ENCODE measurements at regions not wholly inside any gene's neighbourhood (a gene's known extent, or its start where the extent isn't known, plus 50 kb on each side); places are given as distances from the start of the nearest gene placed in this dataset.
A peak's percentile ranks its signal among the peaks of the same experiment; 100 is the strongest.

GRCh38 chr10:113379091-113379490 lies 173.8 kb upstream of the HABP2 start:
- DNase-seq = no peak

GRCh38 chr10:113381416-113381815 lies 171.4 kb upstream of the HABP2 start:
- DNase-seq = no peak

GRCh38 chr10:113381981-113382509 lies 170.8 kb upstream of the HABP2 start:
- no peak for DNase-seq

GRCh38 chr10:113382691-113383090 lies 170.2 kb upstream of the HABP2 start:
- no peak for DNase-seq

GRCh38 chr10:113384181-113384580 lies 168.7 kb upstream of the HABP2 start:
- DNase-seq = no peak

- peak; percentile 16 to 64 for DNase-seq
These were observed 167.5 kb upstream of the HABP2 start for GRCh38 chr10:113385021-113385999.

- no peak for DNase-seq
These were observed 166.8 kb upstream of the HABP2 start for GRCh38 chr10:113386005-113386404.

GRCh38 chr10:113389969-113390368 lies 162.9 kb upstream of the HABP2 start:
- DNase-seq = no peak

GRCh38 chr10:113390896-113391295 lies 162.0 kb upstream of the HABP2 start:
- no peak for DNase-seq

GRCh38 chr10:113397047-113397446 lies 155.8 kb upstream of the HABP2 start:
- no peak for DNase-seq

- DNase-seq = no peak
These were observed 153.8 kb upstream of the HABP2 start for GRCh38 chr10:113399065-113399464.

GRCh38 chr10:113402602-113403001 lies 150.3 kb upstream of the HABP2 start:
- no peak for DNase-seq

- no peak for DNase-seq
These were observed 145.6 kb upstream of the HABP2 start for GRCh38 chr10:113407218-113407617.

- DNase-seq = no peak
These were observed 143.7 kb upstream of the HABP2 start for GRCh38 chr10:113409175-113409574.

- no peak for DNase-seq
These were observed 142.2 kb upstream of the HABP2 start for GRCh38 chr10:113410618-113411017.

- DNase-seq = no peak
These were observed 141.4 kb upstream of the HABP2 start for GRCh38 chr10:113411456-113411855.

GRCh38 chr10:113412161-113412560 lies 140.7 kb upstream of the HABP2 start:
- no peak for DNase-seq

GRCh38 chr10:113414543-113414942 lies 138.3 kb upstream of the HABP2 start:
- DNase-seq = no peak

- DNase-seq = no peak
These were observed 137.6 kb upstream of the HABP2 start for GRCh38 chr10:113415246-113415645.

GRCh38 chr10:113420057-113420732 lies 132.7 kb upstream of the HABP2 start:
- no peak for DNase-seq

- DNase-seq = no peak
These were observed 131.8 kb upstream of the HABP2 start for GRCh38 chr10:113420733-113421675.

GRCh38 chr10:113422371-113422770 lies 130.5 kb upstream of the HABP2 start:
- no peak for DNase-seq
